ENCODE measurements at regions not wholly inside any gene's neighbourhood (a gene's known extent, or its start where the extent isn't known, plus 50 kb on each side); places are given as distances from the start of the nearest gene placed in this dataset.

DNA sequence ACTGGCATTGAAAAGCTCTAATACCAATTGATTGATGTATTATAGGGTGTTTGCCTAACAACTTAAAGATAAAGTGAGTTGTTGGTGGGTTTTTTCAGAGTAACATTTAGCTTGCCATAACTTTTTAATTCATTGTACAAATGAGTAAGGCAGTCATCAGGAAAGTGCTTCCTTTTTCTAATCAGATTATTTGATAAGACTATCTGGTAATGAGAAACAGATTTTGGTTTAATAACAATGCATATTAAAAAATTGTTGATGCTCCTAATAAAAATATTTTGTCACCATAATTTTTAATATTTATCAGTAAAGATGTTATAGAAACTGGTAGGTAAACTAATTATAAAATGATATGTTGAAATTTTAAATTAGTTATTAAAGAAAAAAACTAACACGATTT lies 51.3 kb downstream of the BLTP1 start:
- no peak for DNase-seq

DNA sequence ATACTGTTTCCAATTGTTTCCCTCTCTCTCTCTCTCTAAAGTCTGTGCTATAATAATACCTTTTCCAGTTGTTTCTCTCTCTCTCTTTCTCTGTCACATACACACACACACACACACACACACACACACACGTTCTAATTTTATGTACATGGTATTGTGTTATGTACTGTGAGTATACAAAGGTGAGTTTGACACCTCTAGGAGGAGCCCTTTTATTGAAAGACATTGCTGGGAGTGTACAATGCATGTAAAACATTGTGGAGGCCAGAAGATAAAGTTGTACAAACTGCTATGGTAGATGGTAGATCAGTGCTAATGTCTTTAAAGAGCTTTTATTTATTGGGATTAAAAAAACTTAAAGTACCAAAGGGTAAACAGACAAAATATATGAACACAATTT lies 53.6 kb downstream of the BLTP1 start:
- DNase-seq: no peak

DNA sequence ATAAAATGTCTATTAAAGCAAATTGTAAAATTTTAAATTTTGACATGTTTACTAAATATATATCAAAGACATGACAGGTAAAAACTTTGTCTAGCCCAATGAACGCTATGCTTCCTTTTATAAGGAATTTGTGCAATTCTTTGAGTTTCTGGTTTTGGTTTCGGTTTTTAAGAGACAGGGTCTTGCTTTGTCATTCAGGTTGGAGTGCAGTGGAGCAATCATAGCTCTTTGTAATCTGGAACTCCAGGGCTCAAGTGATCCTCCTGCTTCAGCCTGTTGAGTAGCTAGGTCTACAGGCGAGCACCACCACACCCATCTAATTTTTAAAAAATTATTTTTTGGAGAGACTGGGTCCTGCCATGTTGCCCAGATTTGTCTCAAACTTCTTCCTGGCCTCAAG lies 60.7 kb downstream of the BLTP1 start:
- peak; percentile 36 to 45 (median 42) for DNase-seq

DNA sequence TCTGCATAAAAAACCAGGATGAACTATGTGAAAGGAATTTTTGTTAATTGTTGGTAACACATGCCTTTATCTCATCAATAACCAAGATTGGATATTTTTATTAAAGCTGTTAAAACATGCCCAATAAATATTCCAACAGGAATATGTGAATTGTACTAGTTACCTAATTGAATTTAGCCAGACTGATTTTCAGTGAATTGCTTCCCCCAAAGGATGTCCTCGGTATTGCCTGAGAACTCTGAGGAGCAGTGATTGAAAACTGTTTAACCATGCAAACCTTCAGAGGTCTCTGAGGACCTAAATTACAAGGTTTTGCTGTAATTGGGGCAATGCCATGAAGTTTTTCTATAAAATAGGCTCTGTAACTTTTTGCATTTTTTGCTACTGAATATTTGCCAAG lies 66.6 kb downstream of the BLTP1 start:
- DNase-seq: peak in 1 of 3 donors; percentile 14

DNA sequence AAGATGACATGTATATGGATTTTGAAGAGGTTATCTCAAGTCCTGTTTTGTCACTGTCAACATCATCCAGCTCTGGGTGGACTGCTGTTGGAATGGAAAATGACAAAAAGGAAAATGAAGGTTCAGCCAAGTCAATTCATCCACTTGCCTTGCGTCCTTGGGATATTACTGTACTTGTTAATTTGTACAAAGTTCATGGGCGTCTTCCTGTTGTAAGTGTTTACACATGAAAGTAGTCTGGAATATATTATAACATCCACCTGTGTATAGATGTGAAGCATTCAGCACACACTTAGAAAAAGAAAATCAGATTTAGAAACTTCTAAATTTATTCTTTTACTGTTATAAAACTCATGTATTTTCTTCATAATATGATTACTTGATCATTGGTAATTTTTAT lies 67.2 kb downstream of the BLTP1 start:
- no peak for DNase-seq

DNA sequence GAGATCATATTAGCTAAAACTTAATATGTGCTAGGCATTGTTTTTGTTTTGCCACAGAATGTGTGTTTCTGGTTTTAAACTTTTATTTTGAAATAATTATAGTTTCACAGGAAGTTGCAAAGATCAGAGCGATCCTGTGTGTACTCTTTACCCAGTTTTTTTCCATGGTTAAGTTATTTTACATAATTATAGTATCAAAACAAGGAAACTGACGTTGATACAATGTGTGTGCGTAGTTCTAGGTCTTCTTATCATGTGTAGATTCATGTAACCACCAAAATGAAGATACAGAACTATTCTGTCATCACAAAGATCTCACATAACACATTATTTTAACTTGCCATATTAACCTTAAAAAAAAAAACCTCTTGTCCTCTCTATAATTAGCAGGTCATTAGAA lies 69.2 kb downstream of the BLTP1 start:
- DNase-seq: no peak

DNA sequence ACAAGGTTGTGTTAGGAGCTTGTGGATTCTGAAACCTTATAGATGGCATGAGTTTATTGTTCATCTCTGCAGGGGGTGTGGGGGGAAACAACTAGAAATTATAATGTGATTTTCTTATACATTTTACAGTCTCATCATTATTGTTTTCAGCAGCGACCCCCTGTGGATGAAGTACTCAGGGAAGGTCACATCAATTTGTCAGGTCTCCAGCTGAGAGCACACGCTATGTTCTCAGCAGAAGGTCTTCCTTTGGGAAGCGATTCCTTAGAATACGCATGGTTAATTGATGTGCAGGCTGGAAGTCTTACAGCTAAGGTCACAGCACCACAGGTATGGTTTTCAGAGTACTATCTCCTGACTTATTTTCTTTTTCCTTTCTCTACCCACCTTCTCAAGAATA lies 72.2 kb downstream of the BLTP1 start:
- no peak for DNase-seq

DNA sequence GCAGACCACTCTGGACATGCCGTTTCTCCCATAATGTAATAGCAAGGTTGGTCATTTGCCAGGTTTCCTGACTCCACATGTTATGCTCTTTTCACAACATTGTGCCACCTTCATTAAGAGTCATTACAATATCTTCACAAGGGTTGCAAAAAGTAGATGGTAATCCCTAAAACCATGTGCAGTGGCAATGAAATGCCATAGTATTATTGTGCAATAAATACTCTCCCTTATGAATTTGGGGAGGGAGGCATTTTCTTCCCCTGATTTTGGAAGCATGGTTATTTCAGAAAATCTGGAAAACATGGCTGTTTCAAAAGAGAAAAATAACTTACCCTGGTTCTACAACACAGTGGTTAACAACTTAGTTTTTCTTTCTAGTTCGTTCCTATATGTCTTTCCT lies 75.1 kb downstream of the BLTP1 start:
- DNase-seq: no peak

DNA sequence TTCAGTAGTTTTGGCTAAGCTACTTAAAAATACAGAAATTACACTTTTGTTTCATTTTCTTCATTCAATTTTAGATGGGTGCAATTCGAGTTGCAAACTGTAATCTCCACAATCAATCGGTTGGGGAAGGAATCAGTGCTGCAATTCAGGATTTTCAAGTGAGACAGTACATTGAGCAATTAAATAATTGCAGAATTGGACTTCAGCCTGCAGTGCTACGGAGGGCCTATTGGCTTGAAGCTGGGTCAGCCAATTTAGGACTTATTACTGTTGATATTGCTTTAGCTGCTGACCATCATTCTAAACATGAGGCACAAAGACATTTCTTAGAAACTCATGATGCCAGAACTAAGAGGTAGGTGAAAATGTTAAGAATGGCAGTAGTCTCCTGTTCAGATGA lies 77.7 kb downstream of the BLTP1 start:
- no peak for DNase-seq

DNA sequence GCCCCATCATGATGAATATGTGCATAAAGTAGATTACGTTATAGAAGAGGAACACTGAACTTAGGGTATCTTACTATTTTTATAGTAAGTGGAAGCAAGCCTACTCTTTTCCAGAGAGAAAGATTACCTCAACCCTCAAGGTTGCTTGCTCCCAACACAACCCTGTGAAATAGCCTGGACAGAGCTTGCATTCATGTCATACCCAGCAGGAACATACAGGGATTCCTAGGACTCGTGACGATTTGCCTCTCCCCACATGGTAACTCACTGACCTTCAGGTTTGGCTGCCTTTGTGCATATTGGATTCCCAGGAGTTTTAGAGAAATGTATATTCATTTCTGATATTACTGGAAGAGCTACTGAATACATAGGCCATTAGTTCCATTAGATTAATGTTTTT lies 80.5 kb downstream of the BLTP1 start:
- no peak for DNase-seq

DNA sequence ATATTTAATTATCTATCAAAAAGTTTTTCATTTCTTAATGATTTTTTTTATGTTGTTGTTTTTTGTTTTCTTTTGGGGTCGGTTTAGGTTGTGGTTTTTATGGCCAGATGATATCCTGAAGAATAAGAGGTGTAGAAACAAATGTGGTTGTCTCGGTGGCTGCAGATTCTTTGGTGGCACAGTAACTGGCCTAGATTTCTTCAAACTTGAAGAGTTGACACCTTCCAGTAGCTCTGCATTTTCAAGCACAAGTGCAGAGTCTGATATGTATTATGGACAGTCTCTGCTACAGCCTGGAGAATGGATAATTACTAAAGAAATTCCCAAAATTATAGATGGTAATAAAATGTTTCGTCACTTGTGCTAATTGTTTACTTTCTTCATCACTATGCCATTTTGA lies 82.6 kb downstream of the BLTP1 start:
- no peak for DNase-seq

DNA sequence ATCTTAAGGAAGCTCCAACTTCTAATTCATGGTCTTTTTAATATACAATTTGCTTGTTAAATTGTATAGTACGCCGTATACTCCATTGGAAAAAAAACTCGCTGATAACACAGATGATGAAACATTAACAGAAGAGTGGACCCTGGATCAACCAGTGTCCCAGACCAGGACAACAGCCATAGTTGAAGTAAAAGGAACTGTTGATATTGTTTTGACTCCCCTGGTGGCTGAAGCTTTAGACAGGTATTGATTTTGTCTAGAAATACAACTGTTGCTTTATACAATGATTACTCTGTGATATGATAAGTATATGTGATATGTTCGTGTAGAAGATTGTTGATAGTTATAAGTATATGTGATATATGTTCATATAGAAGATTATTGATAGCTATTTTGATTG lies 91.7 kb downstream of the BLTP1 start:
- no peak for DNase-seq

DNA sequence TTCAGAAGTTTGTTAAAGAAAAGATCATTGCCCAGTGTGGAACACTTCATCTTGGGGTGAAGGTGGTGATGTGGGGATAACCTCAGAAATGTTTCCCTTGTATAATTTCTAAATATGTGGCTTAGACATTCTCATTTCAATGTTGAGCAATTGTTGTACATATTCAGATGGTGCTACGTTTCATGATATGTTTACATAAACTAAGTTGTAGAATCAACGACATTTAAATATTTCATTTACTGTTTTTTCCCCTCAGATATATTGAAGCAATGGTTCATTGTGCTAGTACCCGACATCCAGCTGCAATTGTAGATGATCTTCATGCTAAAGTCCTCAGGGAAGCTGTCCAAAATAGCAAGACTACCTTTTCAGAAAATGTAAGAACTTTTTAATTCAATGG lies 92.6 kb downstream of the BLTP1 start:
- no peak for DNase-seq

DNA sequence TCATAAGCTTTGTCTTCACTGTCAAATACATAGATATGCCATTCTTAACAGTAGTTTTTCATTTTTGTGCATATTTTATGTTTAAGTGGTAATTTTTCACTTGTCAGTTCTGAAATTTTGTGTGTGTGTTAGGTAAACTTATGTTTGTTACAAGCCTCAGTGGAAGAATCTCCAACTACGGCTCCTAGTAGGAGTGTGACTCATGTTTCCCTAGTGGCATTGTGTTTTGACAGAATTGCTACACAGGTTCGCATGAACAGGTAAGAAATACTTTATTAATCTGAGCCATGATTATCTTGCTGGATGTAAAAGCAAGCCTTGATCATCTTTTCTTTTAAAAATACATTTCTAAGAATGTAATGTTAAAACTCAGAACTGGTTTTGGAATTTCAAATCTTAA lies 94.4 kb downstream of the BLTP1 start:
- no peak for DNase-seq

DNA sequence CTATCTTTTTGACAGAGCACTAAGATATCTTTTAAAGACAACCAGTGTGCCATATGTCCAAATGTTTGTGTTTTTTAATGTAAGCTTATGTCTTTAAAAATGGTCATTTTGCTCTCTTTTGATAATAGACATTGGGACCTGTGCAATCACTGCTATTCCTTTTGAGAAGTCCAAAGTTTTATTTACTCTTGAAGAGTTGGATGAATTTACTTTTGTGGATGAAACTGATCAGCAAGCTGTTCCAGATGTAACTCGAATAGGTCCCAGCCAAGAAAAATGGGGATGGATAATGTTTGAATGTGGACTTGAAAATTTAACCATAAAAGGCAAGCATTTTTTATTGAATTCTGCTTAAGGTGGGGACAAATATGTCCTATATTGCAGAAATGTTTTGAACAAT lies 97.2 kb downstream of the BLTP1 start:
- no peak for DNase-seq

DNA sequence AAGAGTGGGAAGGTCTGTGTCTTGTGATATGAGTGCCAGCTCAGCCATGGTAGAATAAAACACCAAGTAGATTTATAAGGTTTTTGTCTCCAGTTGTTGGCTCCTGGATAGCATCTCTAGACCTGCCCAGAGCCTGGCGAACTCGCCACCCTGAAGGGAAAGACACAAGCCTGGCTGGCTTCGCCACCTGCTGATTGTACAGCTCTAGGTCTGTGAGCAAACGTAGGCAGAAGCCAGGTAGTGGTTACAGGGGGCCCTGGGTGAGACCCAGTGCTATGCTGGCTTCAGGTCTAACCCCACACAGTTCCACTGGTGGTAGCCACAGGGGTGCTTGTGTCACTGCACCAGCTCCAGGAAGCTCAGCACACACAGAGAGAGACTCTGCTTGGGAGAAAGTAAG lies 100.5 kb downstream of the BLTP1 start:
- DNase-seq: no peak

DNA sequence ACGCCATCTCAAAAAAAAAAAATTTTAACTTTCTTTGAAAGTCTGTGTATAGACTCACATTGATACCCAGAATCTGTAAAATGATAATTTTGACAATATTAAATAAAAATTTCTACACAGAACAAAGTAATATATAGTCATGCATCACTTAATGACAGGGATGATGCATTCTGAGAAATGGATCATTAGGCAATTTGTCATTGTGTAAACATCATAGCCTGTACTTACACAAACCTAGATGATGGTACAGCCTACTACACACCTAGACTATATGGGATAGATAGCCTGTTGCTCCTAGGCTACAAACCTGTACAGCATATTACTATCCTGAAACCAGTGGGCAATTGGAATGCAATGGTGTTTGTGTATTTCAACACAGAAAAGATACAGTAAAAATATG lies 107.7 kb downstream of the BLTP1 start:
- no peak for DNase-seq

DNA sequence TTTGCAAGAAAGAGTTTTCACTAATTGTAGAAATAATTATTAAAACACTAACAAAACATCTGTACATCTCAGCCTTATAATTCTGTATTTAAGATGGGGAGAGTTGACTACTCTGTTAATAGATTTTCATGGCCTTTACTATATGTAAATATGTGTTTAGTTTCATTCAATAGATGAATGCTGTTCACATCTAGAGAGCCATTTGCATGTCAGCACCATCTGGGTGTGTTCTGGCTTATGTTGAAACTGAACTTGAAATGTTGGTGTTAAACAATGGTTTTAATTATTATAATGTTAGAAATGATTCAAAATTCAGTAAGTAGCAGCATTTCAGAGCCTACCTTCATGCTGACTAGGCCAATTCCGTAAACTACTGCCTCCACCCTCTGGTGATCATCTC lies 102.5 kb upstream of the ADAD1 start:
- no peak for DNase-seq

DNA sequence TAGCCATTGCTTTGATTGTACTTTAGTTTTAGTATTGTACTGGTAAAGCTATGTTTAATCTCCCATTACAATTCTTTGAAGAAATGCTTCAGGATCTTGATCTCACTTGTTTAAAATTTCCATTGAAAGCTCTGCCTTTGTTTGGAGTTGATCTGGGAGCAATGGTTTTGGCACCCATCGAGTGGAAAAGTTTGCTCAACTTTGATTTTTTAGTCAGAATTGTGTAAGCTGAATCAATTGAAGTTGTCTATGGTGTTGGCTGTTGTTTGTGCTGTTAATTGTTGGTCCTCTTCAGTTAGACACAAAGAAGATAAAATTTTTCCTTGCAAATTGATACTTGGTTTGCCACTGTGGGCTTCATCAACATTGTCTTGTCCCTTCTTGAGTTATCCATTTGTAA lies 99.8 kb upstream of the ADAD1 start:
- no peak for DNase-seq

DNA sequence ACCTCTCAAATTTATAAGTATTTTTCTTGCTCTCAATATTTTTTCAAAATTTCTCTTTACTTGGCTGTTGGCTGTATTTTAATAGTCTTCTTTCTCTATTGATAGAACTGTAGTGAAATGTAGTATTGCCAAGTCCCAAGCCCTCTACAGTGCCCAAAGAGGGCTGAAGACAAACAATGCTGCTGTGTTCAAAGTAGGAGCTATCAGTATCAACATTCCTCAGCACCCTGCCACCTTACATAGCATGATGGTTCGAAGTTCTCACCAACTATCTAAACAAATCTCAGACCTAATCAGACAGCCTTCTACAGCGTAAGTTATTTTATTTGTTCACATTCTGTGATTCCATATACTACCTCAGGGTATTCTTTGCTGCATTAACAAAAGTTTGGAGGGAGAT lies 99.1 kb upstream of the ADAD1 start:
- no peak for DNase-seq

DNA sequence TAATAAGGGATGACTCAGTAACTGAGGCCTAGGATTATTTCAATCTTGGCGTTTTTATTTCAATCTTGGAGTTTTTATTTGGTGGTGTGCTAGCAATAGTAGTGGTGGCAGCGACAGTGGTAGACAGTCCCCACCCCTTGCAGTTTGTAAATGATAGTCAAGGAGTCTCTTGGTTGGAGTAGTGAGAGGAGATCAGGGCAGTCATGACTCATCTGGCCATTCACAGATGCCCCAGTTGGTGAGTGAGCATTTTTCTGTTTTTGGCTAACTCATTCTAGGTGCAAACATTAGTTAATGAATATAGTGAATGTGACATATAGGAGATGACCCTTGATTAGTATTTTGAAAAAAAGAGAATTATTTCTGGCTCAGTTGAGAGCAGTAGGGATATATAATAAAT lies 93.5 kb upstream of the ADAD1 start:
- DNase-seq: no peak

DNA sequence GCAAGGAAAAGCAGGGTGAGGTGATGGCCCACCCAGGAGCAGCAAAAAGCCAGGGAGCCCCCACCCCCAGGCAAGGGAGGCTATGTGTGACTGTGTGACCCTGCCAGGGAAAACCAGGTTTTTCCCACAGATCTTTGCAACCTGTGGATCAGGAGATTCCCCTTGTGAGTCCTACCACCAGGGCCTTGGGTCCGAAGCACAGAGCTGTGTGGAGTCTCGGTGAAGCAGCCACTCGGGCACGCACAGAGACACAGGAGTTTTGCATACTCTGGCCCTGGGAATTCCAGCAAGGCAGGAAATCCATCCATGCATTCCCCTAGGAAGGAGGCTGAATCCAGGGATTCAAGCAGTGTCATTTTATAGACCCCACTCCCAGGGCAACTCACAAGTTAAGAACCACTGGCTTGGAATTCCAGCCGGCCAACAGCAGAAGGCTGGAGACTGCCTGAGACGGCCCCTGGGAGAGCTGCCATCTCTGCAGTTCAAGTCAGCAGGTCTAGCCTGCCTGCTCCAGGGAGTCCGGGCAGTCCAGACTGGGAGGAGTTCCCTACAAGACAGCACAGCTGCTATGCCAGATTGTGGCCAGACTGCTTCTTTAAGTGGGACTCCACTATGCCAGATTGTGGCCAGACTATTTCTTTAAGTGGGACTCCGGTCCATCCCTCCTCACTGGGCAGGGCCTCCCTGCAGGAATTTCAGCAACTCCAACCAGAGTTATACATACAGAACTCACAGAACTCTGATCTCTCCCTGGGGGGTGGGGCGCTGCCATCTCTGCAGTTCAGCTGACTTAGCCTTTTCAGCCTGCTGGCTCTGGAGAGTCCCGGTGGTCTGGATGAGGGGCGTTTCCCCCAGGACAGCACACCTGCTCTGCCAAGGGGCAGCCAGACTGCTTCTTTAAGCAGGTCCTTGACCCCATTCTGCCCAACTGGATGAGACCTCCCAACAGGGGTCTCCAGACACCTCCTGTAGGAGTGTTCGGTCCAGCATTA lies 85.1 kb upstream of the ADAD1 start:
- DNase-seq: no peak

DNA sequence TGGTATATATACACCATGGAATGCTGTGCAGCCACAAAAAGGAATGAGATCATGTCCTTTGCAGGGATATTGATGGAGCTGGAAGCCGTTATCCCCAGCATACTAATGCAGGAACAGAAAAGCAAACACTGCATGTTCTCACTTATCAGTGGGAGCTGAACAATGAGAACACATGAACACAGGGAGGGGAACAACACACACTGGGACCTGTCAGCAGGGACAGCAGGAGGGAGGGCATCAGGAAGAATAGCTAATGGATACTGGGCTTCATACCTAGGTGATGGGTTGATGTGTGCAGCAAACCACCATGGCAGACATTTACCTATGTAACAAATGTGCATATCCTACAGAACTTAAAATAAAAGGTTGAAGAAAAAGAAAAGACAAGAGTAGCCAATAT lies 81.1 kb upstream of the ADAD1 start:
- DNase-seq: no peak

DNA sequence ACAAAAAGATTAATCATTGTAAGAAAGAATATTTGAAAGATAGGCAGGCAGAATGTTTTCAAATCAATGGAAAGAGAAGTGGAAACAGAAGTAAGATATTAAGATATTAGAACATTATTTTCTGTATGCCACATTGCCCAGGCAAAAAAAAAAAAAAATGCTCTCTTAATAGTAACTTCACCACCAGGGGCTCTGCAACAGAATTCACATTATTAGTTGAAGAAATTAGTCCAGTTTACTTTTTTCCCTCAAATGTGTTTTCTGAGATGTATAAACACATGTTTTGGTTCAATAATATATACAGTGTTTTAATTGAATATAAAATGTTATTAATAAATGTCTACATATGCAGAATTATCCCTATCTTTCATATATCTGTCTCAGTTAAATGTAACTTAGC lies 78.0 kb upstream of the ADAD1 start:
- DNase-seq: no peak

DNA sequence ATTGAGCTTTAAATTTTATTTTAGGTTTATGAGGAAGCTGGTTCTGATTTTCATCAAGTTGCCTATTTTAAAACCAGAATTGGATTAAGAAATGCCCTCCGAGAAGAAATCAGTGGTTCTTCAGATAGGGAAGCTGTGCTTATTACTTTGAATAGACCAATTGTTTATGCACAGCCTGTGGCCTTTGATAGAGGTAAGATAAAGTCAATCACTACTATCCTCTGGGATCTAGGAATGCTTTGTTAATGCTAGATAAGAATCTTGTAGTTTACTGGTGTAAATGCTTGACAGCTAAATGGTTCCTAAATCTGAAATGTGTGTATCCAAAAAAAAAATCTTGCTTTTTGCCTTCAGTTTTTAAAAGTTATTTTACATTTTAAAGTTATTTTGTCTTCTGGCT lies 73.0 kb upstream of the ADAD1 start:
- no peak for DNase-seq
